ENCODE measurements at regions not wholly inside any gene's neighbourhood (a gene's known extent, or its start where the extent isn't known, plus 50 kb on each side); places are given as distances from the start of the nearest gene placed in this dataset.

DNA sequence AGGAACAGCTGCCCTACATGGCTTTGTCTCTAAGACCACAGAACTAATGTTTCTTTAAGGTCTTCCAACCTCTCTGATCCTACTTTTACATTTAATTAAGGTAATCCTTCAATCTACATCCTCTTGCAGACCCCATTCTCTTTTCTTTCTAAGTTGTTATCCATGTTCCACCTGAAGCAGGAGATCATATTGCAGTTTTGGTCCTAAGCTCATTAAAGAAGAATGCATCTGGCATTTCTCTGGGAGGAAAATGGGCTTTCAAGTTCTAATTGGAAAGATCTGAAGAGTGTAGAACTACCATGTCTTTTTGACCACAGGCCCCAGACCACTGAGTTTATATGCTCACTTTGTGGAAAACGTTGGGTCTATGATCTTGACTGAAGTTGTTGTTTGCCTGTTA, 111.2 kb downstream of the SEM1 start:
- Mint-ChIP-seq H3K4me1 (peaks cover 29% of the 10 kb centered on the region), H3K36me3 (no peaks in the 10 kb centered on the region), H3K9me3 (no peaks in the 10 kb centered on the region), H3K4me3 (no peak overlapping the region), H3K27me3 (ENCODE audit: low read depth) (peaks cover 23% of the 10 kb centered on the region), H3K27ac (no peak overlapping the region)
- TF ChIP-seq NR3C1 (CRISPR knock-in tag; conservative IDR thresholded peaks at IDR 0.05; ENCODE audit: low read depth): no peak
- no peak for TF ChIP-seq KAT7 (CRISPR knock-in tag; IDR thresholded peaks at IDR 0.05; ENCODE audit: borderline replicate concordance)
- no peak for TF ChIP-seq MYBL2 (CRISPR knock-in tag; IDR thresholded peaks at IDR 0.05)
- TF ChIP-seq SMAD3 (CRISPR knock-in tag; IDR thresholded peaks at IDR 0.05; ENCODE audit: borderline replicate concordance): no peak
- TF ChIP-seq, protein P1, sequence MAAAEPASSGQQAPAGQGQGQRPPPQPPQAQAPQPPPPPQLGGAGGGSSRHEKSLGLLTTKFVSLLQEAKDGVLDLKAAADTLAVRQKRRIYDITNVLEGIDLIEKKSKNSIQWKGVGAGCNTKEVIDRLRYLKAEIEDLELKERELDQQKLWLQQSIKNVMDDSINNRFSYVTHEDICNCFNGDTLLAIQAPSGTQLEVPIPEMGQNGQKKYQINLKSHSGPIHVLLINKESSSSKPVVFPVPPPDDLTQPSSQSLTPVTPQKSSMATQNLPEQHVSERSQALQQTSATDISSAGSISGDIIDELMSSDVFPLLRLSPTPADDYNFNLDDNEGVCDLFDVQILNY (CRISPR knock-in tag; IDR thresholded peaks at IDR 0.05): no peak
- TF ChIP-seq, protein P2, sequence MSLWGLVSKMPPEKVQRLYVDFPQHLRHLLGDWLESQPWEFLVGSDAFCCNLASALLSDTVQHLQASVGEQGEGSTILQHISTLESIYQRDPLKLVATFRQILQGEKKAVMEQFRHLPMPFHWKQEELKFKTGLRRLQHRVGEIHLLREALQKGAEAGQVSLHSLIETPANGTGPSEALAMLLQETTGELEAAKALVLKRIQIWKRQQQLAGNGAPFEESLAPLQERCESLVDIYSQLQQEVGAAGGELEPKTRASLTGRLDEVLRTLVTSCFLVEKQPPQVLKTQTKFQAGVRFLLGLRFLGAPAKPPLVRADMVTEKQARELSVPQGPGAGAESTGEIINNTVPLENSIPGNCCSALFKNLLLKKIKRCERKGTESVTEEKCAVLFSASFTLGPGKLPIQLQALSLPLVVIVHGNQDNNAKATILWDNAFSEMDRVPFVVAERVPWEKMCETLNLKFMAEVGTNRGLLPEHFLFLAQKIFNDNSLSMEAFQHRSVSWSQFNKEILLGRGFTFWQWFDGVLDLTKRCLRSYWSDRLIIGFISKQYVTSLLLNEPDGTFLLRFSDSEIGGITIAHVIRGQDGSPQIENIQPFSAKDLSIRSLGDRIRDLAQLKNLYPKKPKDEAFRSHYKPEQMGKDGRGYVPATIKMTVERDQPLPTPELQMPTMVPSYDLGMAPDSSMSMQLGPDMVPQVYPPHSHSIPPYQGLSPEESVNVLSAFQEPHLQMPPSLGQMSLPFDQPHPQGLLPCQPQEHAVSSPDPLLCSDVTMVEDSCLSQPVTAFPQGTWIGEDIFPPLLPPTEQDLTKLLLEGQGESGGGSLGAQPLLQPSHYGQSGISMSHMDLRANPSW (CRISPR knock-in tag; conservative IDR thresholded peaks at IDR 0.05; ENCODE audit: low read depth): no peak
- no peak for TF ChIP-seq NR2C2 (CRISPR knock-in tag; IDR thresholded peaks at IDR 0.05)
- no peak for TF ChIP-seq FOXK1 (CRISPR knock-in tag; IDR thresholded peaks at IDR 0.05)
- TF ChIP-seq, protein P3, sequence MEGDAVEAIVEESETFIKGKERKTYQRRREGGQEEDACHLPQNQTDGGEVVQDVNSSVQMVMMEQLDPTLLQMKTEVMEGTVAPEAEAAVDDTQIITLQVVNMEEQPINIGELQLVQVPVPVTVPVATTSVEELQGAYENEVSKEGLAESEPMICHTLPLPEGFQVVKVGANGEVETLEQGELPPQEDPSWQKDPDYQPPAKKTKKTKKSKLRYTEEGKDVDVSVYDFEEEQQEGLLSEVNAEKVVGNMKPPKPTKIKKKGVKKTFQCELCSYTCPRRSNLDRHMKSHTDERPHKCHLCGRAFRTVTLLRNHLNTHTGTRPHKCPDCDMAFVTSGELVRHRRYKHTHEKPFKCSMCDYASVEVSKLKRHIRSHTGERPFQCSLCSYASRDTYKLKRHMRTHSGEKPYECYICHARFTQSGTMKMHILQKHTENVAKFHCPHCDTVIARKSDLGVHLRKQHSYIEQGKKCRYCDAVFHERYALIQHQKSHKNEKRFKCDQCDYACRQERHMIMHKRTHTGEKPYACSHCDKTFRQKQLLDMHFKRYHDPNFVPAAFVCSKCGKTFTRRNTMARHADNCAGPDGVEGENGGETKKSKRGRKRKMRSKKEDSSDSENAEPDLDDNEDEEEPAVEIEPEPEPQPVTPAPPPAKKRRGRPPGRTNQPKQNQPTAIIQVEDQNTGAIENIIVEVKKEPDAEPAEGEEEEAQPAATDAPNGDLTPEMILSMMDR (IDR thresholded peaks at IDR 0.05): no peak
- DNase-seq (ENCODE audit: low spot score): no peak
- ChIA-PET CTCF (no interaction called here), POLR2A (no interaction called here)
- no peak for ATAC-seq

DNA sequence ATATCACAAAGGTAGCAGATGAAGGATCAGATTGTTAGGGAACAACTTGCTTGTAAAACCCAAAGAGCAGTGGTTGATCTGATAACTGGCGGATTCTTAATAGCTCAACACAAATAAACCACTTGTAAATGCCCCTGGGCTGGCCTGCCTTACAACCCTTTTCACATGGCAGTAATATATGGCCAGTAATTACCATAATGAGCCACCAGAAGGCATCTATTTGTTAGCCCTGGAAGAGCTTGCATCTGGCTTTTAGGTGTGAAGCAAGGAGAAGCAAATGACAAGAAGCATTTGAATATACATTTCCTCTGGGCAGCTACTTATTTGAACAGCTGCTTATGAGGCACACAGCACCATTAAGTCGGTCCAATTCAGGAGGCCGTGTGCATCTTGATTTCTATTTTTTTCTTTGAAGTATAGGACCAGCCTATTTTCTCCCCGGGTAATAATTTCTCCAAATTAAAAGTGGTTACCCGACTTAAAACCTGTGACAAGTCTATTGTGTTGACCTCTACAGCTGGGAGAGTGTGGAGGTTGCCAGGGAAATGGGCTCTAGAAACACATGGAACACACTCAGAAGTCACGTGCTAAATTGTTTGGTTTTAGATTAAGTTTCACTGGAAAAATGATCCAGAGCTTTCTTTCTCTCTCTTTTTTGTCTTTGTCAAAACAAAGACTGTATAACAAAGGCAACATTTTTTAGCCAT, 113.4 kb downstream of the SEM1 start:
- Mint-ChIP-seq H3K4me3 (no peak overlapping the region), H3K36me3 (no peaks in the 10 kb centered on the region), H3K27ac (no peak overlapping the region), H3K4me1 (peaks cover 51% of the 10 kb centered on the region), H3K9me3 (no peaks in the 10 kb centered on the region), H3K27me3 (ENCODE audit: low read depth) (peaks cover 23% of the 10 kb centered on the region)
- ChIA-PET CTCF (interaction anchor here (1.2 to 1.7 kb wide), 3 partner anchors 83 to 431 kb away, joined by 3 to 4 read pairs (median 4); no protein-coding TSS in a partner anchor), POLR2A (no interaction called here)
- DNase-seq (ENCODE audit: low spot score) (no peak), ATAC-seq (peak; percentile 12; the same call in 1 of the 2 replicates)
- TF ChIP-seq, protein P4, sequence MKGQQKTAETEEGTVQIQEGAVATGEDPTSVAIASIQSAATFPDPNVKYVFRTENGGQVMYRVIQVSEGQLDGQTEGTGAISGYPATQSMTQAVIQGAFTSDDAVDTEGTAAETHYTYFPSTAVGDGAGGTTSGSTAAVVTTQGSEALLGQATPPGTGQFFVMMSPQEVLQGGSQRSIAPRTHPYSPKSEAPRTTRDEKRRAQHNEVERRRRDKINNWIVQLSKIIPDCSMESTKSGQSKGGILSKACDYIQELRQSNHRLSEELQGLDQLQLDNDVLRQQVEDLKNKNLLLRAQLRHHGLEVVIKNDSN (CRISPR knock-in tag; IDR thresholded peaks at IDR 0.05): no peak
- no peak for TF ChIP-seq NR1H2 (CRISPR knock-in tag; IDR thresholded peaks at IDR 0.05)
- TF ChIP-seq FOXJ3 (CRISPR knock-in tag; IDR thresholded peaks at IDR 0.05; ENCODE audit: borderline replicate concordance): no peak
- no peak for TF ChIP-seq ZNF138 (CRISPR knock-in tag; conservative IDR thresholded peaks at IDR 0.05)
- TF ChIP-seq TP53 (CRISPR knock-in tag; IDR thresholded peaks at IDR 0.05): no peak
- TF ChIP-seq, protein P5, sequence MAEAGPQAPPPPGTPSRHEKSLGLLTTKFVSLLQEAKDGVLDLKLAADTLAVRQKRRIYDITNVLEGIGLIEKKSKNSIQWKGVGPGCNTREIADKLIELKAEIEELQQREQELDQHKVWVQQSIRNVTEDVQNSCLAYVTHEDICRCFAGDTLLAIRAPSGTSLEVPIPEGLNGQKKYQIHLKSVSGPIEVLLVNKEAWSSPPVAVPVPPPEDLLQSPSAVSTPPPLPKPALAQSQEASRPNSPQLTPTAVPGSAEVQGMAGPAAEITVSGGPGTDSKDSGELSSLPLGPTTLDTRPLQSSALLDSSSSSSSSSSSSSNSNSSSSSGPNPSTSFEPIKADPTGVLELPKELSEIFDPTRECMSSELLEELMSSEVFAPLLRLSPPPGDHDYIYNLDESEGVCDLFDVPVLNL (CRISPR knock-in tag; IDR thresholded peaks at IDR 0.05; ENCODE audit: borderline replicate concordance, low read depth): no peak
- no peak for TF ChIP-seq KAT7 (CRISPR knock-in tag; IDR thresholded peaks at IDR 0.05; ENCODE audit: borderline replicate concordance)
- no peak for TF ChIP-seq ZNF671 (CRISPR knock-in tag; IDR thresholded peaks at IDR 0.05)
